Smooth muscle cell (in vitro differentiated cells): ENCODE measurements at regions not wholly inside any gene's neighbourhood (a gene's known extent, or its start where the extent isn't known, plus 50 kb on each side); places are given as distances from the start of the nearest gene placed in this dataset.
A peak's percentile ranks its signal among the peaks of the same experiment; 100 is the strongest.

Source experiments
- DNase-seq: peaks from one replicate; lab custom pipeline; 2025; ENCODE audit not compliant: unreplicated experiment; lab: John Stamatoyannopoulos, UW
- H2AFZ ChIP-seq: fragments of 200-600 bp; sonication (generic); 2 replicates; pipeline ENCODE4 v1.6.0; 2016; ENCODE audit warnings: antibody characterized with exemption, low read depth, mild to moderate bottlenecking
- H3F3A ChIP-seq: fragments of 200-600 bp; sonication (generic); 2 replicates; pipeline ENCODE4 v1.6.0; 2017; ENCODE audit warnings: antibody characterized with exemption, low read depth
- H3K27ac ChIP-seq: fragments of 200-600 bp; sonication (generic); 2 replicates; pipeline ENCODE4 v1.5.1; 2016; ENCODE audit warnings: low read depth, mild to moderate bottlenecking
- H3K27me3 ChIP-seq: fragments of 200-600 bp; sonication (generic); 2 replicates; pipeline ENCODE4 v1.6.1; 2016; ENCODE audit warnings: low read depth, mild to moderate bottlenecking
- H3K36me3 ChIP-seq: fragments of 200-600 bp; sonication (generic); 2 replicates; pipeline ENCODE4 v1.5.1; 2016; ENCODE audit warnings: low read depth
- H3K4me1 ChIP-seq: fragments of 200-600 bp; sonication (generic); 2 replicates; pipeline ENCODE4 v1.5.1; 2016; ENCODE audit warnings: low read depth
- H3K4me2 ChIP-seq: fragments of 200-600 bp; sonication (generic); 2 replicates; pipeline ENCODE4 v1.6.0; 2016; ENCODE audit warnings: mild to moderate bottlenecking
- H3K4me3 ChIP-seq: fragments of 200-600 bp; sonication (generic); 2 replicates; pipeline ENCODE4 v1.5.1; 2016; ENCODE audit warnings: mild to moderate bottlenecking
- H3K79me2 ChIP-seq: fragments of 200-600 bp; sonication (generic); 2 replicates; pipeline ENCODE4 v1.6.0; 2016; ENCODE audit warnings: low read depth, mild to moderate bottlenecking
- H3K9ac ChIP-seq: fragments of 200-600 bp; sonication (generic); 2 replicates; pipeline ENCODE4 v1.6.0; 2016; ENCODE audit warnings: low read depth
- H3K9me3 ChIP-seq: fragments of 200-600 bp; sonication (generic); replicated peaks from 2 replicates; pipeline ENCODE4 v1.5.1; 2016; ENCODE audit warnings: low read depth
- H4K20me1 ChIP-seq: fragments of 200-600 bp; sonication (generic); 2 replicates; pipeline ENCODE4 v1.6.0; 2016; ENCODE audit warnings: low read depth
- WGBS: methylation state at CpG from one replicate; pipeline ENCODE4 v1.1.7; 2016; ENCODE audit warnings: low lambda C conversion rate; 5-methylcytosine and 5-hydroxymethylcytosine counted together
- TF ChIP-seq, protein P1 (sequence below): fragments of 200-600 bp; sonication (generic); IDR thresholded peaks from 2 replicates; pipeline ENCODE4 v1.5.1; 2017; ENCODE audit warnings: borderline replicate concordance, mild to moderate bottlenecking, antibody characterized with exemption; ENCODE audit not compliant: insufficient read depth, poor library complexity, severe bottlenecking

DNA sequence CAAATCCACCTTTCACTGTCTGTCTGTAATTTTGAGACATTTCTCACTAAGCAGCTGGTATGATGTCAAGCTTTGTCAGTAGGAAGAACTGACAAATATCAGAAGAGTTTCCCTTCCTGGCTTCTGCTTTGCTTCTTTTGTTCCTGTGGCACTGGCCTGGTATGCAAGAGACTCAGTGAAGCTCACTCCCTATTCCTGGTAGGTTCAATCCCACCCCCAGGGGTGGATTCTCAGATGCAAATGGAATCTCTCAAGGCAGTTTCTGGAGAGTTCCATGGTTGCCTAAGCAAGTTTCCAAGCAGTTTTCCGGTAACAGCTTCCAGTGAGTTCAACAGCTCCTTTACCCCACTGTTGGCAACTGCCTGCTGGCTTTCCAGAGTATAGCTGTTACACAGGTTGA, 683.4 kb downstream of the PTPRC start:
- H3K27me3 ChIP-seq = no peaks in the 10 kb centered on the region
- H2AFZ ChIP-seq = peak overlapping the region; percentile 63
- no peaks in the 10 kb centered on the region for H3K9me3 ChIP-seq
- TF ChIP-seq, protein P1, sequence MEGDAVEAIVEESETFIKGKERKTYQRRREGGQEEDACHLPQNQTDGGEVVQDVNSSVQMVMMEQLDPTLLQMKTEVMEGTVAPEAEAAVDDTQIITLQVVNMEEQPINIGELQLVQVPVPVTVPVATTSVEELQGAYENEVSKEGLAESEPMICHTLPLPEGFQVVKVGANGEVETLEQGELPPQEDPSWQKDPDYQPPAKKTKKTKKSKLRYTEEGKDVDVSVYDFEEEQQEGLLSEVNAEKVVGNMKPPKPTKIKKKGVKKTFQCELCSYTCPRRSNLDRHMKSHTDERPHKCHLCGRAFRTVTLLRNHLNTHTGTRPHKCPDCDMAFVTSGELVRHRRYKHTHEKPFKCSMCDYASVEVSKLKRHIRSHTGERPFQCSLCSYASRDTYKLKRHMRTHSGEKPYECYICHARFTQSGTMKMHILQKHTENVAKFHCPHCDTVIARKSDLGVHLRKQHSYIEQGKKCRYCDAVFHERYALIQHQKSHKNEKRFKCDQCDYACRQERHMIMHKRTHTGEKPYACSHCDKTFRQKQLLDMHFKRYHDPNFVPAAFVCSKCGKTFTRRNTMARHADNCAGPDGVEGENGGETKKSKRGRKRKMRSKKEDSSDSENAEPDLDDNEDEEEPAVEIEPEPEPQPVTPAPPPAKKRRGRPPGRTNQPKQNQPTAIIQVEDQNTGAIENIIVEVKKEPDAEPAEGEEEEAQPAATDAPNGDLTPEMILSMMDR = no peak
- H3K36me3 ChIP-seq = no peaks in the 10 kb centered on the region
- H3K27ac ChIP-seq = no peak overlapping the region
- H4K20me1 ChIP-seq = no peaks in the 10 kb centered on the region
- no peak for DNase-seq
- 100% methylated on average over 1 of the region's 1 CpG for WGBS
- H3K79me2 ChIP-seq = no peaks in the 10 kb centered on the region
- no peaks in the 10 kb centered on the region for H3K4me1 ChIP-seq
- H3K4me2 ChIP-seq = no peak overlapping the region
- no peak overlapping the region for H3K4me3 ChIP-seq
- no peak overlapping the region for H3K9ac ChIP-seq
- no peaks in the 10 kb centered on the region for H3F3A ChIP-seq

DNA sequence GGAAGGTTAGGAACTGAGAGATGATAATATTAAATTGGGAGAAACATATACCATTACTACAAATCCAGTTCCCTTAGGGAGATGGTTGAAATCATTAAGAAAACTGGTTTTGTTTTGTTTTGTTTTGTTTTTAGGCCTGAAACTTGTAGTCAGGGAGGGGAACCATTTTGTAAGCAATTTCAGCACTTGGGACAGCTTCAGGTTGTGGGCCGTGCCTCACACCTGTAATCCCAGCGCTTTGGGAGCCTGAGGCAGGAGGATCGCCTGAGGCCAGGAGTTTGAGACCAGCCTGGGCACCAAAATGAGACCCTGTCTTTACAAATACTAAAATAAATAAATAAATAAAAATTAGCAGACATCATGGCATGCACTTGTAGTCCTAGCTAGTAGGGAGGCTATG, 694.3 kb upstream of the NR5A2 start:
- Histone ChIP-seq H3K9me3 (no peaks in the 10 kb centered on the region), H3K27me3 (no peaks in the 10 kb centered on the region), H3K79me2 (no peaks in the 10 kb centered on the region), H3K27ac (no peak overlapping the region), H3K4me3 (no peak overlapping the region), H3K4me2 (no peak overlapping the region), H3K36me3 (no peaks in the 10 kb centered on the region), H3K9ac (no peak overlapping the region), H2AFZ (no peak overlapping the region), H3F3A (no peaks in the 10 kb centered on the region), H4K20me1 (no peaks in the 10 kb centered on the region), H3K4me1 (no peaks in the 10 kb centered on the region)
- DNase-seq = no peak
- 95% methylated on average over 3 of the region's 3 CpGs for WGBS
- TF ChIP-seq, protein P1 = no peak

DNA sequence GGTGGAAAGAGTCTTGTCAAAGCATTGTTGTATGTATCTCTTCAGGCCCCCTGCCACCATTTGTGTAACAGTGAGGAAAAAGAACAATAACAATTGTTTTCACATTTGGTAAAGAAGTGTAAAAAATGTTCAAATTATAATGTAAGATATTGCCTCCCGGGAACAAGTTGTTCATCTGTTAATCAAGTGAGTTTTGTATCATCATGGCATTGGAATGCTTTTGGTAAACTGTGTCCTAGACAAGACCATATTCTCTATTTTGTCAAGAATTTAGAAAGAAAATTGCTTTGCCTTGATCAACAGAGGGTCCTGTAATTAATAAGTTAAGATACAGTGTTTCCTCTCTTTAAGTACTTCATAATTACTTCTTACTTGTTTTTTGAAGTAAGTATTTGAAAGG, 692.0 kb upstream of the NR5A2 start:
- peaks cover 2% of the 10 kb centered on the region for H3K36me3 ChIP-seq
- H4K20me1 ChIP-seq = no peaks in the 10 kb centered on the region
- H3K9ac ChIP-seq = no peak overlapping the region
- H3K4me1 ChIP-seq = no peaks in the 10 kb centered on the region
- H2AFZ ChIP-seq = no peak overlapping the region
- H3K4me2 ChIP-seq = no peak overlapping the region
- DNase-seq = no peak
- no peaks in the 10 kb centered on the region for H3K79me2 ChIP-seq
- 43% methylated on average over 1 of the region's 1 CpG for WGBS
- TF ChIP-seq, protein P1 = no peak
- H3K27me3 ChIP-seq = no peaks in the 10 kb centered on the region
- no peaks in the 10 kb centered on the region for H3F3A ChIP-seq
- no peak overlapping the region for H3K4me3 ChIP-seq
- H3K9me3 ChIP-seq = no peaks in the 10 kb centered on the region
- H3K27ac ChIP-seq = no peak overlapping the region

DNA sequence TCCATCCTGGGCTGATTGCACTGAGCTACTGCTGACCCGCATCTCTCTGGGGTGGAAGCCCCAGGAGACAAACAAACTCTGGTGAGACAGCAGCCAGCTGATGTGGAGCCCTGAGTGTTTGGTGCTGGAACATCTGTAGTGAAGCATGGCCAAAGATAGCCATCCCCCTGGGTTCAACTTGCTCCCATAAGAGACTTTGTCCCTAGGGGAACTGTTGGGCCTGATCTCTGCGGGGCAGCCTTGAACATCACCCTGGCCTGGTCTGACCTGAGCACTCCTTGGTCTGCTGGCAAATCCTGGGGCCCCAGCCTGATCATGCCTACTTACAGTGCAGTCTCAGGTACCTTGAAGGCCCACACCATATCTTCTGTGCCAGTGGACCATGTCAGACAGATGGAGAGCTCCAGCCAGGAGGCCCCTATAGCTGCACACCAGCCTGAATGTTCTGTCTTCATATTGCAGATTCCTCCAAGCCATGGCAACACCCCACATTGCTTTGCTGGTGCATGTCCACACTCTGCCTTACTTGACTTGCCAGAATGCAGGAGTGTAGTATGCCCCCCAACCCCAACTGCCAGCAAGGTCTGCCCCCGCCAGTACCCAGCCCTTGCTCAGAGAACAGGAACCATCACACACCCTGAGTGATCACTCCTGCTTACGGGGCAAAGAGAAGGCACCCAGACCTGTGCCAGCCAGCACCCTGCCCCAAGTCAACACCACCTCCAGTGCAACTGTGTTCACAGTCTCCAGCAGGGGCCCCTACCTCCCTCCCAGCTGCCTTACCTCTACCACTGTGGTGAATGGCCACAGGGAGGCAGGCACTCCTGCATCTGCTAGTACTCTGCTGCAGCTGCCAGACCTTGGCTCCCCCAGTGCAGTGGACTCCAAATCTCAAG, 690.5 kb upstream of the NR5A2 start:
- no peaks in the 10 kb centered on the region for H3K9me3 ChIP-seq
- no peaks in the 10 kb centered on the region for H3K79me2 ChIP-seq
- no peak for DNase-seq
- H3K4me3 ChIP-seq = no peak overlapping the region
- H3K36me3 ChIP-seq = peaks cover 2% of the 10 kb centered on the region
- H3K9ac ChIP-seq = no peak overlapping the region
- H2AFZ ChIP-seq = no peak overlapping the region
- H4K20me1 ChIP-seq = no peaks in the 10 kb centered on the region
- TF ChIP-seq, protein P1 = no peak
- H3K27ac ChIP-seq = no peak overlapping the region
- H3K4me2 ChIP-seq = no peak overlapping the region
- H3K27me3 ChIP-seq = no peaks in the 10 kb centered on the region
- H3F3A ChIP-seq = no peaks in the 10 kb centered on the region
- H3K4me1 ChIP-seq = no peaks in the 10 kb centered on the region
- 100% methylated on average over 4 of the region's 4 CpGs for WGBS
